ENCODE measurements at regions not wholly inside any gene's neighbourhood (a gene's known extent, or its start where the extent isn't known, plus 50 kb on each side); places are given as distances from the start of the nearest gene placed in this dataset.

DNA sequence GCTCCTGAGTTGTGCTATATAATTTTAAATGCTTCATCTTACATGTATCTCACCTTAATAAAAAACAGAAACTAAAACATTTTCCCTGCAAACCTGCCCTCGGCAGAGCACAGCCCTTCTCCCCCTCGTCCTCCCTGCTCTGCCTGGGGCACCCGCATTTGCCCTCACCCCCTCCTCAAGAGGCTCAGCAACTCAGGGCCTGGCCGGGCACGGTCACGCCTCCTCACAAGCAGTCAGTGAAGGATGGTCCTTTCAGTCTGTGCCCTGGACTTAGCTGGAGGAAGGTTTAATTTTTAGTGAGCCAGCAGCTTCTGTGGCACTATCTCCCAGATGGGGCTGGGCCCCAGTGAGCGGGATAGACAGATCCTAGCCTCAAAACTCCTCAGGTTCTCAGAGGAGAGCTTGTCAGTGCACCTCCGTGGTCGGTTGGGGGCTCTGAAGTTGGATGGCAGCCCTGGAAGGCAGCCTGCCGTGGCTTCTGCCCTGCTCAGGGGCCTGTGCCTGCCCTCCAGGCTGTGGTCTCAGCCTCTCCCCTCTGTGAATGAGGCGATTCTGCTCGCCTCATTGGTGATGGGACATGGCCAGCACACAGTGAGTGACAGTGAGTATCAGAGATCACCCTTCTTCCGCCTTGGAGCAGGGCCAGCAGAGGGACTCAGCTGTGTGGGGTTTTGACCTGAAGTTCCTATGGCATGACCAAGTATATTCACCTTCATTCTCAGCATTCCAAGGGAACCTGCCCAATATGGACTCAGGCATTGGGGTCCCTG lies 56.3 kb upstream of the AFF3 start:
- WGBS, 2 experiments (ENCODE audit: extremely low coverage in 2 of 2, insufficient read length in 1 of 2) = 70% methylated on average over 2 of the region's 13 CpGs; no CpG with 5 or more reads in 1 of the 2 experiments
- Histone ChIP-seq H3K18ac (ENCODE audit: low read depth, low read length) (0 out of 2 replicates have a peak overlapping the region, but pooled peaks have one; percentile 20), H3K4me1 (ENCODE audit: control insufficient read depth, insufficient read depth, low read length) (peaks cover 18% of the 10 kb centered on the region), H2BK20ac (ENCODE audit: low read depth, low read length) (peak overlapping the region; percentile 26), H3K9ac (ENCODE audit: low read depth, low read length) (peak overlapping the region; percentile 22; the same call in 1 of the 2 replicates), H3K27ac (ENCODE audit: insufficient read depth, low read length) (no peak overlapping the region), H3K23ac (ENCODE audit: low read depth, low read length) (0 out of 2 replicates have a peak overlapping the region, but pooled peaks have one; percentile 40), H3K79me1 (ENCODE audit: low read depth in 1 of 2, low read length in 2 of 2) (no peaks in the 10 kb centered on the region), H3K4me2 (ENCODE audit: low read depth, low read length) (no peak overlapping the region), H3K9me1 (ENCODE audit: insufficient read depth, low read length) (peaks cover 3% of the 10 kb centered on the region; the same call in 1 of the 2 replicates), H3K14ac (replicated peaks; ENCODE audit: low read depth, low read length) (peak overlapping the region; percentile 77), H4K20me1 (ENCODE audit: insufficient read depth, low read length) (no peaks in the 10 kb centered on the region), H4K5ac (ENCODE audit: low read depth, low read length) (peak overlapping the region; percentile 70), H3K56ac (ENCODE audit: extremely low read depth, insufficient read depth, low read length) (no peak overlapping the region), H2AK5ac (ENCODE audit: low read depth, low read length) (peak overlapping the region; percentile 91; the same call in 1 of the 2 replicates), H3K4ac (ENCODE audit: low read depth, low read length) (peak overlapping the region; percentile 89), H3K4me3 (ENCODE audit: insufficient read depth, low read depth, low read length) (no peak overlapping the region), H3K27me3 (ENCODE audit: control insufficient read depth, insufficient read depth, low read length) (no peaks in the 10 kb centered on the region), H2BK120ac (ENCODE audit: low read depth, low read length) (peak overlapping the region; percentile 88), H2AFZ (replicated peaks; ENCODE audit: low read length, poor library complexity) (peak overlapping the region; percentile 58), H2BK15ac (ENCODE audit: low read depth, low read length) (peak overlapping the region; percentile 89; the same call in 2 of the 3 replicates), H3K9me3 (ENCODE audit: control insufficient read depth, insufficient read depth, low read length) (no peaks in the 10 kb centered on the region), H2AK9ac (replicated peaks; ENCODE audit: low read depth, low read length, poor library complexity) (peak overlapping the region; percentile 79), H2BK5ac (ENCODE audit: low read depth, low read length, poor library complexity, severe bottlenecking) (peak overlapping the region; percentile 50), H4K91ac (ENCODE audit: insufficient read depth, low read depth, low read length) (peak overlapping the region; percentile 58), H4K8ac (ENCODE audit: low read depth in 2 of 2, low read length in 2 of 2) (peak overlapping the region in 1 of 2 experiments; percentile 67; a peak in 2 of 4 replicates), H3K36me3 (ENCODE audit: control insufficient read depth, insufficient read depth, low read length) (no peaks in the 10 kb centered on the region)
- intact Hi-C loops (cut with micrococcal nuclease) (no loop called here), in situ Hi-C loops (cut with MboI; ENCODE audit: low sequenced_read_pairs) (no loop called here), dilution Hi-C loops (cut with HindIII; ENCODE audit: low sequenced_read_pairs, unreplicated experiment) (no loop called here)
- ATAC-seq (ENCODE audit: low read depth) (no peak), DNase-seq (no peak)
- BruUV-seq (replicated peaks) = no TSS peak
- POLR2A ChIA-PET (ENCODE audit: unreplicated experiment) = no interaction called here
- CTCF ChIA-PET = no interaction called here
- TF ChIP-seq ELK1 (IDR thresholded peaks at IDR 0.05; ENCODE audit: borderline replicate concordance, low read depth, low read length) = no peak
- TF ChIP-seq CEBPB (IDR thresholded peaks at IDR 0.05; ENCODE audit: low read depth, low read length) = no peak
- TF ChIP-seq USF2 (IDR thresholded peaks at IDR 0.05; ENCODE audit: low read depth, low read length) = no peak
- TF ChIP-seq MAFK (IDR thresholded peaks at IDR 0.05; ENCODE audit: low read depth, low read length) = no peak
- no peak for TF ChIP-seq MAZ (IDR thresholded peaks at IDR 0.05; ENCODE audit: borderline replicate concordance, low read depth, low read length)
- no peak for TF ChIP-seq RCOR1 (IDR thresholded peaks at IDR 0.05; ENCODE audit: insufficient replicate concordance, low read length)
- TF ChIP-seq BHLHE40 (IDR thresholded peaks at IDR 0.05; ENCODE audit: low read depth, low read length) = no peak
- TF ChIP-seq CHD1 (IDR thresholded peaks at IDR 0.05; ENCODE audit: low read depth, low read length) = no peak
- TF ChIP-seq CTCF (conservative IDR thresholded peaks at IDR 0.05; ENCODE audit: low read depth, low read length) = no peak
- no peak for TF ChIP-seq POLR2A (IDR thresholded peaks at IDR 0.05; ENCODE audit: low read depth, low read length)
- no peak for TF ChIP-seq RFX5 (IDR thresholded peaks at IDR 0.05; ENCODE audit: low read depth, low read length)
- no peak for TF ChIP-seq FOS (IDR thresholded peaks at IDR 0.05; ENCODE audit: low read depth, low read length)
- no peak for TF ChIP-seq SMC3 (IDR thresholded peaks at IDR 0.05; ENCODE audit: low read depth, low read length)
- TF ChIP-seq NFE2L2 (IDR thresholded peaks at IDR 0.05; ENCODE audit: low read depth, low read length) = no peak
- no peak for TF ChIP-seq RAD21 (IDR thresholded peaks at IDR 0.05; ENCODE audit: low read length)

All from IMR-90 (cell line).